Activated CD4-positive, alpha-beta T cell treated with anti-CD3 and anti-CD28 coated beads for 1 hour (primary cell): ENCODE measurements at regions not wholly inside any gene's neighbourhood (a gene's known extent, or its start where the extent isn't known, plus 50 kb on each side); places are given as distances from the start of the nearest gene placed in this dataset.

Source experiments
- DNase-seq: peaks from one replicate; pipeline ENCODE4 v3.0.0-alpha.2; 2020

- no peak for DNase-seq
Observed at GRCh38 chrX:4197971-4198370, 484.5 kb upstream of the PRKX start.

- DNase-seq = no peak
Observed at GRCh38 chrX:4193500-4194155, 480.2 kb upstream of the PRKX start.

- DNase-seq = no peak
Observed at GRCh38 chrX:4186331-4186730, 472.9 kb upstream of the PRKX start.

GRCh38 chrX:4185086-4185485 lies 471.6 kb upstream of the PRKX start:
- DNase-seq = no peak

- DNase-seq = no peak
Observed at GRCh38 chrX:4182408-4182806, 469.0 kb upstream of the PRKX start.

- no peak for DNase-seq
Observed at GRCh38 chrX:4181782-4182407, 468.4 kb upstream of the PRKX start.

GRCh38 chrX:4179031-4179430 lies 465.6 kb upstream of the PRKX start:
- DNase-seq = no peak

- no peak for DNase-seq
Observed at GRCh38 chrX:4175221-4175620, 461.8 kb upstream of the PRKX start.

GRCh38 chrX:4173743-4174142 lies 460.3 kb upstream of the PRKX start:
- no peak for DNase-seq

GRCh38 chrX:4151798-4152197 lies 438.3 kb upstream of the PRKX start:
- no peak for DNase-seq

GRCh38 chrX:4150259-4150658 lies 436.8 kb upstream of the PRKX start:
- DNase-seq = no peak

GRCh38 chrX:4129626-4130025 lies 416.2 kb upstream of the PRKX start:
- DNase-seq = no peak

GRCh38 chrX:4118666-4119530 lies 405.4 kb upstream of the PRKX start:
- DNase-seq = no peak

- DNase-seq = no peak
Observed at GRCh38 chrX:4110964-4111363, 397.5 kb upstream of the PRKX start.

GRCh38 chrX:4094926-4095325 lies 381.5 kb upstream of the PRKX start:
- DNase-seq = no peak

GRCh38 chrX:4091046-4091760 lies 377.8 kb upstream of the PRKX start:
- DNase-seq = no peak

- no peak for DNase-seq
Observed at GRCh38 chrX:4059893-4060292, 346.4 kb upstream of the PRKX start.

GRCh38 chrX:4043951-4044350 lies 330.5 kb upstream of the PRKX start:
- DNase-seq = no peak

- DNase-seq = no peak
Observed at GRCh38 chrX:4035874-4036273, 322.4 kb upstream of the PRKX start.

- DNase-seq = no peak
Observed at GRCh38 chrX:4028151-4028550, 314.7 kb upstream of the PRKX start.

GRCh38 chrX:4005281-4005680 lies 291.8 kb upstream of the PRKX start:
- no peak for DNase-seq

- no peak for DNase-seq
Observed at GRCh38 chrX:4004822-4005221, 291.4 kb upstream of the PRKX start.

- DNase-seq = no peak
Observed at GRCh38 chrX:3994315-3994714, 280.9 kb upstream of the PRKX start.
